Ammon's horn (tissue), 1 donor: ENCODE measurements at regions not wholly inside any gene's neighbourhood (a gene's known extent, or its start where the extent isn't known, plus 50 kb on each side); places are given as distances from the start of the nearest gene placed in this dataset.

Experiments used
- DNase-seq: peaks from one replicate; pipeline ENCODE4 v3.0.0-alpha.2; 2016; ENCODE audit warnings: low spot score

GRCh38 chr9:693201-694091 is 148.1 kb upstream of the DMRT1 start:
- peak; percentile 90 for DNase-seq

GRCh38 chr9:694092-694402 is 147.4 kb upstream of the DMRT1 start:
- DNase-seq: no peak

GRCh38 chr9:694403-695154 is 146.9 kb upstream of the DMRT1 start:
- DNase-seq: peak; percentile 91

- DNase-seq: no peak
Observed at GRCh38 chr9:695252-695651, 146.2 kb upstream of the DMRT1 start.

- peak; percentile 73 for DNase-seq
Observed at GRCh38 chr9:696332-697323, 144.9 kb upstream of the DMRT1 start.

- DNase-seq: no peak
Observed at GRCh38 chr9:698276-698675, 143.2 kb upstream of the DMRT1 start.

- no peak for DNase-seq
Observed at GRCh38 chr9:698954-699353, 142.5 kb upstream of the DMRT1 start.

- no peak for DNase-seq
Observed at GRCh38 chr9:699396-699795, 142.1 kb upstream of the DMRT1 start.

- no peak for DNase-seq
Observed at GRCh38 chr9:700365-701282, 140.9 kb upstream of the DMRT1 start.

- DNase-seq: no peak
Observed at GRCh38 chr9:703392-703791, 138.1 kb upstream of the DMRT1 start.

GRCh38 chr9:706073-706472 is 135.4 kb upstream of the DMRT1 start:
- no peak for DNase-seq

- peak; percentile 73 for DNase-seq
Observed at GRCh38 chr9:706606-707459, 134.7 kb upstream of the DMRT1 start.

GRCh38 chr9:708182-708550 is 133.3 kb upstream of the DMRT1 start:
- no peak for DNase-seq

GRCh38 chr9:708551-709432 is 132.7 kb upstream of the DMRT1 start:
- no peak for DNase-seq

- DNase-seq: no peak
Observed at GRCh38 chr9:710951-711745, 130.3 kb upstream of the DMRT1 start.

GRCh38 chr9:711761-712553 is 129.5 kb upstream of the DMRT1 start:
- DNase-seq: no peak

GRCh38 chr9:712643-713042 is 128.9 kb upstream of the DMRT1 start:
- no peak for DNase-seq

- no peak for DNase-seq
Observed at GRCh38 chr9:713091-713490, 128.4 kb upstream of the DMRT1 start.
